ENCODE measurements at regions not wholly inside any gene's neighbourhood (a gene's known extent, or its start where the extent isn't known, plus 50 kb on each side); places are given as distances from the start of the nearest gene placed in this dataset.

- H3K4me1 ChIP-seq (ENCODE audit: control insufficient read depth, insufficient read depth, low read length) = no peaks in the 10 kb centered on the region
- no peak overlapping the region for H4K5ac ChIP-seq (ENCODE audit: low read depth, low read length)
- H2AK9ac ChIP-seq (replicated peaks; ENCODE audit: low read depth, low read length, poor library complexity) = no peak overlapping the region
- CTCF ChIA-PET = no interaction called here
- BruUV-seq (replicated peaks) = no TSS peak
- POLR2A ChIA-PET (ENCODE audit: unreplicated experiment) = no interaction called here
- in situ Hi-C loops (cut with MboI; ENCODE audit: low sequenced_read_pairs) (no loop called here), dilution Hi-C loops (cut with HindIII; ENCODE audit: low sequenced_read_pairs, unreplicated experiment) (no loop called here), intact Hi-C loops (cut with micrococcal nuclease) (no loop called here)
- H2AFZ ChIP-seq (replicated peaks; ENCODE audit: low read length, poor library complexity) = no peak overlapping the region
- H3K9me3 ChIP-seq (ENCODE audit: control insufficient read depth, insufficient read depth, low read length) = peaks cover 10% of the 10 kb centered on the region
- H3K14ac ChIP-seq (replicated peaks; ENCODE audit: low read depth, low read length) = no peak overlapping the region
- no peaks in the 10 kb centered on the region for H3K79me1 ChIP-seq (ENCODE audit: low read depth in 1 of 2, low read length in 2 of 2)
- TF ChIP-seq POLR2A (IDR thresholded peaks at IDR 0.05; ENCODE audit: low read depth, low read length) = no peak
- TF ChIP-seq BHLHE40 (IDR thresholded peaks at IDR 0.05; ENCODE audit: low read depth, low read length) = no peak
- no peak overlapping the region for H2BK5ac ChIP-seq (ENCODE audit: low read depth, low read length, poor library complexity, severe bottlenecking)
- no peaks in the 10 kb centered on the region for H3K27me3 ChIP-seq (ENCODE audit: control insufficient read depth, insufficient read depth, low read length)
- no peak overlapping the region for H3K18ac ChIP-seq (ENCODE audit: low read depth, low read length)
- no peak overlapping the region for H3K9ac ChIP-seq (ENCODE audit: low read depth, low read length)
- no peak overlapping the region for H3K4me3 ChIP-seq (ENCODE audit: insufficient read depth, low read depth, low read length)
- WGBS, 2 experiments (ENCODE audit: extremely low coverage in 2 of 2, insufficient read length in 1 of 2) = no CpG with 5 or more reads among the region's 3 CpGs
- H2BK20ac ChIP-seq (ENCODE audit: low read depth, low read length) = no peak overlapping the region
- no peak for DNase-seq
- H3K4me2 ChIP-seq (ENCODE audit: low read depth, low read length) = no peak overlapping the region
- H3K27ac ChIP-seq (ENCODE audit: insufficient read depth, low read length) = no peak overlapping the region
- H4K91ac ChIP-seq (ENCODE audit: insufficient read depth, low read depth, low read length) = no peak overlapping the region
- H2BK120ac ChIP-seq (ENCODE audit: low read depth, low read length) = no peak overlapping the region
- no peak for ATAC-seq (ENCODE audit: low read depth)
- no peak overlapping the region for H4K8ac ChIP-seq (ENCODE audit: low read depth in 2 of 2, low read length in 2 of 2)
- H3K56ac ChIP-seq (ENCODE audit: extremely low read depth, insufficient read depth, low read length) = no peak overlapping the region
- no peaks in the 10 kb centered on the region for H4K20me1 ChIP-seq (ENCODE audit: insufficient read depth, low read length)
- H3K36me3 ChIP-seq (ENCODE audit: control insufficient read depth, insufficient read depth, low read length) = no peaks in the 10 kb centered on the region
- no peak overlapping the region for H2BK15ac ChIP-seq (ENCODE audit: low read depth, low read length)
- no peak overlapping the region for H2AK5ac ChIP-seq (ENCODE audit: low read depth, low read length)
- no peaks in the 10 kb centered on the region for H3K9me1 ChIP-seq (ENCODE audit: insufficient read depth, low read length)
- no peak overlapping the region for H3K4ac ChIP-seq (ENCODE audit: low read depth, low read length)
- H3K23ac ChIP-seq (ENCODE audit: low read depth, low read length) = no peak overlapping the region
Measured at GRCh38 chr7:10472115-10472514, 501.6 kb upstream of the PHF14 start.

Data from IMR-90 (cell line).